NOMO-1 (cell line): ENCODE measurements at regions not wholly inside any gene's neighbourhood (a gene's known extent, or its start where the extent isn't known, plus 50 kb on each side); places are given as distances from the start of the nearest gene placed in this dataset.

ENCODE experiments used
- DNase-seq, 2 experiments: peaks; one replicate each; lab custom pipeline; 2025; ENCODE audit not compliant: unreplicated experiment in 2 of 2; lab: John Stamatoyannopoulos, UW

GRCh38 chr5:107219993-107220392 lies 450.7 kb downstream of the EFNA5 start:
- no peak for DNase-seq

GRCh38 chr5:107218457-107219193 lies 452.1 kb downstream of the EFNA5 start:
- DNase-seq = no peak

GRCh38 chr5:107217721-107218130 lies 453.0 kb downstream of the EFNA5 start:
- no peak for DNase-seq

- no peak for DNase-seq
Observed at GRCh38 chr5:107216587-107216986, 454.1 kb downstream of the EFNA5 start.

GRCh38 chr5:107215611-107216010 lies 455.1 kb downstream of the EFNA5 start:
- DNase-seq = no peak

- no peak for DNase-seq
Observed at GRCh38 chr5:107213025-107213424, 457.7 kb downstream of the EFNA5 start.

GRCh38 chr5:107211630-107212029 lies 459.1 kb downstream of the EFNA5 start:
- DNase-seq = no peak

- no peak for DNase-seq
Observed at GRCh38 chr5:107208867-107209266, 461.9 kb downstream of the EFNA5 start.

GRCh38 chr5:107204413-107204812 lies 466.3 kb downstream of the EFNA5 start:
- no peak for DNase-seq

- DNase-seq = no peak
Observed at GRCh38 chr5:107203243-107203642, 467.5 kb downstream of the EFNA5 start.

GRCh38 chr5:107199756-107200155 lies 471.0 kb downstream of the EFNA5 start:
- no peak for DNase-seq

- DNase-seq = no peak
Observed at GRCh38 chr5:107196500-107197059, 474.2 kb downstream of the EFNA5 start.

GRCh38 chr5:107195890-107196395 lies 474.8 kb downstream of the EFNA5 start:
- DNase-seq = no peak

- DNase-seq = no peak
Observed at GRCh38 chr5:107184871-107185270, 485.9 kb downstream of the EFNA5 start.

- DNase-seq = no peak
Observed at GRCh38 chr5:107184066-107184465, 486.7 kb downstream of the EFNA5 start.

GRCh38 chr5:107170620-107171019 lies 500.1 kb downstream of the EFNA5 start:
- no peak for DNase-seq

GRCh38 chr5:107169867-107170266 lies 500.9 kb downstream of the EFNA5 start:
- no peak for DNase-seq

GRCh38 chr5:107168848-107169752 lies 501.6 kb downstream of the EFNA5 start:
- DNase-seq = no peak

- no peak for DNase-seq
Observed at GRCh38 chr5:107168086-107168485, 502.7 kb downstream of the EFNA5 start.

- DNase-seq = no peak
Observed at GRCh38 chr5:107165296-107165695, 505.4 kb downstream of the EFNA5 start.

GRCh38 chr5:107157809-107158208 lies 512.9 kb downstream of the EFNA5 start:
- no peak for DNase-seq
